ENCODE measurements at regions not wholly inside any gene's neighbourhood (a gene's known extent, or its start where the extent isn't known, plus 50 kb on each side); places are given as distances from the start of the nearest gene placed in this dataset.

DNA sequence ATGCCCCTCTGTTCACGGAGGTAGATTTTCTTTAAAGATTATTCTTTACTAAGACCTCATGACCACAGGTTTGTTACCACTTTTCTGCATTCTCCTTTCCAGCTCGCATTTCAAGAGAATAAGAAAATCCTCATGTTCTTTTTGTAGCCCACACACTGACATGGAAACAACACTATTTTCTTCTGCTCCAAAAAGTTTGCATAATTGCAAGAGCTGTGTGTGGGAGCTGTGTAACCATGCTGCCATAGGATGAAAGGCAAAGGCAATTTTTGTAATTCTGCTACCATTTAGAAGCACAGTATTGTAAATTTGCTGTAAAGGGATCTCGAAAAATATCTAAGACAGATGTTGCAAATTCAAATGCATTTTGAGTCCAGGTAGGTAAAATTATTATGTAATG is 302.4 kb upstream of the EMCN start:
- no peak for TF ChIP-seq GATA2 (IDR thresholded peaks at IDR 0.05; ENCODE audit: low read depth, low read length)
- TF ChIP-seq GATA3 (IDR thresholded peaks at IDR 0.05; ENCODE audit: low read depth, low read length) = no peak

Data from SH-SY5Y (cell line).